ENCODE measurements at regions not wholly inside any gene's neighbourhood (a gene's known extent, or its start where the extent isn't known, plus 50 kb on each side); places are given as distances from the start of the nearest gene placed in this dataset.

DNA sequence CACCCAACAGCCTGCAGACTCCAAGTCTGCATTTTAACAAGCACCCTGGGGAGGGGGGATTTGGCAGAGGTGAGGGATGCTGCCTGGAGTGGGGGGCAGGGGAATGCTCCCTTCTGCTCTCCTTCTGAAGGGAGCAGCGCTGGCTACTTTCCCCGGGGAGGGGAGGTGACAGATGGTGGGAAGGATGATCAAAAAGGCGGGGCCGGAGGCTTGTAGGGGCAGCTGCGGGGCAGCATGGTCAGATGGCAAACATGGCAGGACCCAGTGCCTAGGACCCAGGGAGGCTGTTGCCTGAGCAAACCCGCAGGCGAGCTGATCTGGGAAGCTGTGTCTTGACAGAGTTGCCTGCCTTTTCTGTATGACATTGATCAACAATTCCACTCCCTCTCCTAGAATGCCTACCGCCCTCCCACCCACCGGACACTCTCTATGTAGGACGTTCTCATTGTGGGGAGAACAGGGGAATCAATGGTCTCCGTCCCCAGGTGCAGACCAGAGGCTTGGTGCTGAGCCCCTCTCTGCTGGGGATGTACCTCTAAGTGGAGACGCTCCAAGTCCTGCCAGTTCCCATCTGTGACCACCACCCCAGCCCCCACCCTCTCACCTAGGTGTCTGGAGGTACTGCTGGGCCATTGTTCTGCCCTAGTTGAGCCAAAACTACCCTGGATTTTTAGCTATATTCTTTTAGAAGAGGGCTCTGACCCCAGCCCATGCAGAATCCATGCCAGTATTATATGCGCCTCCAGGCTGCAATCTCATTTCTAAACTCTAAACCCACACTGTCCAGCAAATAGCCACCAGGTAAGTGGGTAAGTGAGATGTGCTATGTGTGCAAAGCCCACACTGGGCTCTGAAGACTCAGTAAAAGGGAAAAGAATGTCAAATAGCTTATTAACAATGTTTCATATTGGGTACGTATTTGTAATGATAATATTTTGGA lies 89.7 kb upstream of the SEC11C start:
- no peak for DNase-seq (ENCODE audit: low spot score, unreplicated experiment)
- no peaks in the 10 kb centered on the region for H3K9me3 Mint-ChIP-seq (ENCODE audit: low read depth)
- no peak overlapping the region for H3K27ac Mint-ChIP-seq
- H3K36me3 Mint-ChIP-seq (ENCODE audit: insufficient read depth) = no peaks in the 10 kb centered on the region
- H3K4me3 Mint-ChIP-seq (ENCODE audit: low read depth) = no peak overlapping the region
- H3K27me3 Mint-ChIP-seq = peaks cover 14% of the 10 kb centered on the region
- TF ChIP-seq, protein P1, sequence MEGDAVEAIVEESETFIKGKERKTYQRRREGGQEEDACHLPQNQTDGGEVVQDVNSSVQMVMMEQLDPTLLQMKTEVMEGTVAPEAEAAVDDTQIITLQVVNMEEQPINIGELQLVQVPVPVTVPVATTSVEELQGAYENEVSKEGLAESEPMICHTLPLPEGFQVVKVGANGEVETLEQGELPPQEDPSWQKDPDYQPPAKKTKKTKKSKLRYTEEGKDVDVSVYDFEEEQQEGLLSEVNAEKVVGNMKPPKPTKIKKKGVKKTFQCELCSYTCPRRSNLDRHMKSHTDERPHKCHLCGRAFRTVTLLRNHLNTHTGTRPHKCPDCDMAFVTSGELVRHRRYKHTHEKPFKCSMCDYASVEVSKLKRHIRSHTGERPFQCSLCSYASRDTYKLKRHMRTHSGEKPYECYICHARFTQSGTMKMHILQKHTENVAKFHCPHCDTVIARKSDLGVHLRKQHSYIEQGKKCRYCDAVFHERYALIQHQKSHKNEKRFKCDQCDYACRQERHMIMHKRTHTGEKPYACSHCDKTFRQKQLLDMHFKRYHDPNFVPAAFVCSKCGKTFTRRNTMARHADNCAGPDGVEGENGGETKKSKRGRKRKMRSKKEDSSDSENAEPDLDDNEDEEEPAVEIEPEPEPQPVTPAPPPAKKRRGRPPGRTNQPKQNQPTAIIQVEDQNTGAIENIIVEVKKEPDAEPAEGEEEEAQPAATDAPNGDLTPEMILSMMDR (IDR thresholded peaks at IDR 0.05; ENCODE audit: unreplicated experiment) = no peak
- peaks cover 17% of the 10 kb centered on the region for H3K4me1 Mint-ChIP-seq (ENCODE audit: low read depth)

DNA sequence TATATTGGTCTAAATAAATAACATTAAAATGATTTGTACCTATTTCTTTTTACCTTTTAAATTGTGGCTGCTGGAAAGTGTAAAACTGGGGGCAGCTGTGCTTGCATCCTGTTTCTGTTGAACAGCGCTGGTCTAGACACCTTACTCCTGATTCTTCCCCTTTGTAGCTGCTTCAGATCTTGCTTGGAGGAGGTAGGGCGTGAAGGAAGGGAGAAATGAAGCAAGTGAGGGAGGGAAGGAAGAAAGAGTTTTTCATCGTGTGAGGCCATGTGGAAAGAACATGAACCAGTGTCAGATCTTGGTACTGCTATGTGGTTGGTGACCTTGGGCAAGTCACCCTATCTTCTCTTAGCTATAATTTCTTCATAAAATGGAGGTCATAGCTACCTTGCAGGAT lies 89.0 kb upstream of the SEC11C start:
- no peak overlapping the region for H3K4me3 Mint-ChIP-seq (ENCODE audit: low read depth)

DNA sequence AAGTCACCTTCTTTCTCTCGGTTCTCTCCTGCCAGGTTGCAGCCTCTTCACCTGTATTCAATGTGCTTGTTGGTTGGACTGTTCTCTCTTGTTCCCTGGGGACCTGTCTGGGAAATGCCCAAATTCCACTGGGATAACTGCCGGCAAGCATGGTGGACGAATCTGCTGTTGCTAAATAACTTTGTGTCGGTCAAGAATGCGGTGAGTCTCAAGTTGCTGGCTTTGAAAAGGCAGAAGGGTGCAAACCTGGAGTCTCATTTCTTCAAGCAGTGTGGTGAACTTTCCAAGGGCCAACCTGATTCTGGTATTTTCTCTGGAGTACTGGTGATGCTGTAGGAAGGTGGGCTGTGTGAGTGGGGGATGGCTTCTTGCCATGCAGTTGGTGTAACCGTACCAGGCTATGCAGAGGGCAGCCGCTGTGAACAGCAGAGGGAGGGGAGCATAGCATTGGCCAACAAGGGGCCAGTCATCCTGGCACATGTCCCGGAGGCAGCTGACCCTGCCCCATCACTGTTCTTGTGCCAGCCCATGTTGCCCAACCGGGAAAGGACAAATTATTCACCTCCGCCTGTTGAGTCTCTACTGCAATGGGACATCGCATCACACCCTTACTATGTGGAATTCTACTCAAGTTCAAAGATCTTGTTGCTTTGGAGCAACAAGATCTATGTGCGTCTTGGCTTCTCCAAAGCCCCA lies 88.1 kb upstream of the SEC11C start:
- Mint-ChIP-seq H3K4me1 (ENCODE audit: low read depth) (peaks cover 18% of the 10 kb centered on the region), H3K36me3 (ENCODE audit: insufficient read depth) (no peaks in the 10 kb centered on the region), H3K27ac (no peak overlapping the region), H3K4me3 (ENCODE audit: low read depth) (no peak overlapping the region), H3K27me3 (peaks cover 14% of the 10 kb centered on the region), H3K9me3 (ENCODE audit: low read depth) (no peaks in the 10 kb centered on the region)
- TF ChIP-seq, protein P1 (IDR thresholded peaks at IDR 0.05; ENCODE audit: unreplicated experiment) = no peak
- no peak for DNase-seq (ENCODE audit: low spot score, unreplicated experiment)

More for the DNA sequence above, 89.0 kb upstream of the SEC11C start:
- H3K27me3 Mint-ChIP-seq = peaks cover 14% of the 10 kb centered on the region
- H3K9me3 Mint-ChIP-seq (ENCODE audit: low read depth) = no peaks in the 10 kb centered on the region
- DNase-seq (ENCODE audit: low spot score, unreplicated experiment) = no peak
- TF ChIP-seq, protein P1 (IDR thresholded peaks at IDR 0.05; ENCODE audit: unreplicated experiment) = no peak
- peaks cover 18% of the 10 kb centered on the region for H3K4me1 Mint-ChIP-seq (ENCODE audit: low read depth)
- no peaks in the 10 kb centered on the region for H3K36me3 Mint-ChIP-seq (ENCODE audit: insufficient read depth)
- no peak overlapping the region for H3K27ac Mint-ChIP-seq

DNA sequence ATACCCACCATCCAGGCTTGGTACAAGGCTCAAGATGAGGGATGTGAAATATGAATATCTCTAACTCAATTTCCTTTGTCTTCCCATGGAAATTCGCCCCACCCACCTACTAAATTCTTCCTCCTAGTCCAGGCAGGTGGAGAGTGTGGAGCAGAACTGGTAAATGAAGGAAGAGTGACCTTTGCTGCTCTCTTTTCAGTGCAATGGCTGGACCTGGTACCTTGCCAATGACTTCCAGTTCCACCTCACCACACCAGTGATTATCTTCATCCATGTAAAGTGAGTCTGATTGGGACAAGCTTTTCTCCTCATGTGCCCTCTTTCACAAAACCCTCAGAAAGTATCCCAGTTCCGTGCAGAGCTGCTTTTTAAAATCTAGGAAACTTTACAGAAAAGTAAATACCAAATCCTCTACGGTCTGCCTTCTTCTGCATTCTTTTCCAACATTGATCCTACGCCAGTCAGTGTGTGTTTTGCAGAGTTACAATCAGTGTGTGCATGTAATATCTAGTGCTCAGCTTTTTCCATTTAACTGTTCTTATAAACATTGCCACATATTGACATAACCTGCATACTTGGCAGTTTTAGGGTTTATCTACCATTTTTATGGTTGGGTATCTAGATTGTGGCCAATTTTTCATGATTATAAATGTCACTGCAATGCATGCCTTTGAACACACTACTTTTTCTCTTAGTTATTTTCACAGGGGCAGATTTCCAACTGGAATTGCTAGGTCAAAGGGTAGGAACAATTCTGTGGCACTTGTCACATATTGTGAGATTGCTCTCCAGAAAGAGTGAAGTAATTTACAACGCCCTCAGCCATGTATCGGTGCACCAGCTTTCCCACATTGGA lies 86.5 kb upstream of the SEC11C start:
- TF ChIP-seq, protein P1 (IDR thresholded peaks at IDR 0.05; ENCODE audit: unreplicated experiment) = no peak
- Mint-ChIP-seq H3K27ac (peak overlapping the region; percentile 4), H3K36me3 (ENCODE audit: insufficient read depth) (no peaks in the 10 kb centered on the region), H3K4me3 (ENCODE audit: low read depth) (no peak overlapping the region), H3K9me3 (ENCODE audit: low read depth) (no peaks in the 10 kb centered on the region), H3K4me1 (ENCODE audit: low read depth) (peaks cover 18% of the 10 kb centered on the region), H3K27me3 (peaks cover 9% of the 10 kb centered on the region)
- DNase-seq (ENCODE audit: low spot score, unreplicated experiment) = no peak
